ENCODE measurements at regions not wholly inside any gene's neighbourhood (a gene's known extent, or its start where the extent isn't known, plus 50 kb on each side); places are given as distances from the start of the nearest gene placed in this dataset.

DNA sequence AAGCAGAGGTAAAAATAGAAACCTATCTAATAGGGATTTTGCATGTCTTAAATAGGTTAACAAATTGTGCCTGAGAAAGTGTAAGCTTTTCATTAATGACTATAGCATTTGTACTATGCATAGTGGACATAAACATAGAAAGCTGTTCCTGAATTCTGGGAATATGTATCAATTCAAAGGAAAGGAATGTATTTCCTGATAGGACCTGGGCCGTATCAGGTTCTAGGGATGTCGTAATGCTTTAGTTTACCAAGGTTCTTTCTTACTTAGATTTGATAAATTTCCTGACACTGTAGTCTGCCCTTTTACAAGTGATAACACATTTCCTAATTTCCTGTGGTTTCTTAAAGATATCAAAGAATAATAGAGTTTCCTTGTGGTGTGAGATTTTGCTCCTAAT lies 191.3 kb downstream of the CDH7 start:
- H3K27me3 Mint-ChIP-seq = no peaks in the 10 kb centered on the region
- ATAC-seq = no peak

GRCh38 chr18:65941482-65941881 lies 190.7 kb downstream of the CDH7 start:
- peaks cover 12% of the 10 kb centered on the region for H3K9me3 Mint-ChIP-seq
- H3K4me3 Mint-ChIP-seq = no peak overlapping the region
- no peak overlapping the region for H3K27ac Mint-ChIP-seq
- no peaks in the 10 kb centered on the region for H3K27me3 Mint-ChIP-seq
- no peaks in the 10 kb centered on the region for H3K4me1 Mint-ChIP-seq (ENCODE audit: low read depth in 2 of 2)
- no peak for ATAC-seq
- H3K36me3 Mint-ChIP-seq = no peaks in the 10 kb centered on the region
- no peak for DNase-seq (ENCODE audit: low spot score)

More for the DNA sequence above, 191.3 kb downstream of the CDH7 start:
- no peak for DNase-seq (ENCODE audit: low spot score)
- no peaks in the 10 kb centered on the region for H3K36me3 Mint-ChIP-seq
- H3K27ac Mint-ChIP-seq = no peak overlapping the region
- peaks cover 9% of the 10 kb centered on the region for H3K9me3 Mint-ChIP-seq
- H3K4me3 Mint-ChIP-seq = no peak overlapping the region
- H3K4me1 Mint-ChIP-seq (ENCODE audit: low read depth in 2 of 2) = no peaks in the 10 kb centered on the region

Measured in natural killer cell treated with Interleukin-12 subunit alpha and Interleukin-12 subunit beta and Interleukin-15 and Interleukin-18, amount 100 ng/mL, for 72 hours (primary cell).